ENCODE measurements at regions not wholly inside any gene's neighbourhood (a gene's known extent, or its start where the extent isn't known, plus 50 kb on each side); places are given as distances from the start of the nearest gene placed in this dataset.
"Not testable (repeated sequence)": the region's sequence is repeated elsewhere in the genome, so short reads cannot be mapped to it uniquely, and the experiment has no call there.

DNA sequence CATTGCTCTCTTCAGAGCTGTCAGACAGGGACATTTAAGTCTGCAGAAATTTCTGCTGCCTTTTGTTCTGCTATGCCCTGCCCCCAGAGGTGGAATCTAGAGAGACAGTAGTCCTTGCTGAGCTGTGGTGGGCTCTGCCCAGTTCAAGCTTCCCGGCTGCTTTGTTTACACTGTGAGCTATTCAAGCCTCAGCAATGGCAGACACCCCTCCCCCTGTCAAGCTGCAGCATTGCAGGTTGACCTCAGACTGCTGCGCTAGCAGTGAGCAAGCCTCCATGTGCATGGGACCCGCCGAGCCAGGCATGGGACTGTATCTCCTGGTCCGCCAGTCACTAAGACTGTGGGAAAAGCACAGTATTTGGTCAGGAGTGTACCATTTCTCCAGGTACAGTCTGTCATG lies 53.6 kb upstream of the MAPK10 start:
- DNase-seq (ENCODE audit: insufficient read length, low spot score); FAIRE-seq: not testable (repeated sequence)

DNA sequence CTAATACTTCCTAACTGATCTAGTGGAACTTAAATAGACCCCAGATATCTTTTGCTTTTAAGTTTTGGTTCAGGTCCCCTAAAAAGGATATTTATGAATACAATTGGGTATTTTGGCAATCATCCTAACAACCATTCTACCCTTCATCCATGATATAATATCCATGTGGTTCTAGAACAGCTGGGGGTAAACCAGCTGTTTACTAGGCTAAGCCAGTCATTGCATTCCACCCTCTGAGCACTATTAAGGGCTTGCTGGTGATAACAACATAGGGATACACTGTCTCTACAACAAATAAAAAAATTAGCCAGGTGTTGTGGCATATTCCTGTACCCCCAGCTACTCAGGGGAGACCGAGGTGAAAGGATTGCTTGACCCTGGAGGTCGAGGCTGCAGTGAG lies 54.8 kb upstream of the MAPK10 start:
- FAIRE-seq, result no peak
- DNase-seq (ENCODE audit: insufficient read length, low spot score), result no peak
- TF ChIP-seq, protein P1, sequence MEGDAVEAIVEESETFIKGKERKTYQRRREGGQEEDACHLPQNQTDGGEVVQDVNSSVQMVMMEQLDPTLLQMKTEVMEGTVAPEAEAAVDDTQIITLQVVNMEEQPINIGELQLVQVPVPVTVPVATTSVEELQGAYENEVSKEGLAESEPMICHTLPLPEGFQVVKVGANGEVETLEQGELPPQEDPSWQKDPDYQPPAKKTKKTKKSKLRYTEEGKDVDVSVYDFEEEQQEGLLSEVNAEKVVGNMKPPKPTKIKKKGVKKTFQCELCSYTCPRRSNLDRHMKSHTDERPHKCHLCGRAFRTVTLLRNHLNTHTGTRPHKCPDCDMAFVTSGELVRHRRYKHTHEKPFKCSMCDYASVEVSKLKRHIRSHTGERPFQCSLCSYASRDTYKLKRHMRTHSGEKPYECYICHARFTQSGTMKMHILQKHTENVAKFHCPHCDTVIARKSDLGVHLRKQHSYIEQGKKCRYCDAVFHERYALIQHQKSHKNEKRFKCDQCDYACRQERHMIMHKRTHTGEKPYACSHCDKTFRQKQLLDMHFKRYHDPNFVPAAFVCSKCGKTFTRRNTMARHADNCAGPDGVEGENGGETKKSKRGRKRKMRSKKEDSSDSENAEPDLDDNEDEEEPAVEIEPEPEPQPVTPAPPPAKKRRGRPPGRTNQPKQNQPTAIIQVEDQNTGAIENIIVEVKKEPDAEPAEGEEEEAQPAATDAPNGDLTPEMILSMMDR (IDR thresholded peaks at IDR 0.05; ENCODE audit: insufficient read depth, missing control alignments), result no peak

DNA sequence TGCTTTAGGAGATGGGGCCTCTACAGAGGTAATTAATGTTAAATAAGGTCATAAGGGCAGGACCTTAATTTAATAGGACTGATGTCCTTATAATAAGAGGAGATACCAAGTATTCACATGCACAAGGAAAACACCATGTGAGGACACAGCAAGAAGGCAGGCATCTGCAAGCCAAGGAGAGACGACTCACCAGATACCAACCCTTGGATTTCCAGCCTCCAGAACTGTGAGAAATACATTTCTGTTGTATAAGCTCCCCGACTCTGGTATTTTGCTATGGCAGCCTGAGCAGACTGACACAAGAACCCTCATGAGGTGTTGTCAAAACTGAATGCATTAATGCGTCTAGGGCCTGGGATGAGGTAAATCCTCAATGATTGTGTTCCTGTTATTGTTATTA lies 56.2 kb upstream of the MAPK10 start:
- FAIRE-seq (no peak), DNase-seq (ENCODE audit: insufficient read length, low spot score) (no peak)
- TF ChIP-seq, protein P1 (IDR thresholded peaks at IDR 0.05; ENCODE audit: insufficient read depth, missing control alignments), result no peak

DNA sequence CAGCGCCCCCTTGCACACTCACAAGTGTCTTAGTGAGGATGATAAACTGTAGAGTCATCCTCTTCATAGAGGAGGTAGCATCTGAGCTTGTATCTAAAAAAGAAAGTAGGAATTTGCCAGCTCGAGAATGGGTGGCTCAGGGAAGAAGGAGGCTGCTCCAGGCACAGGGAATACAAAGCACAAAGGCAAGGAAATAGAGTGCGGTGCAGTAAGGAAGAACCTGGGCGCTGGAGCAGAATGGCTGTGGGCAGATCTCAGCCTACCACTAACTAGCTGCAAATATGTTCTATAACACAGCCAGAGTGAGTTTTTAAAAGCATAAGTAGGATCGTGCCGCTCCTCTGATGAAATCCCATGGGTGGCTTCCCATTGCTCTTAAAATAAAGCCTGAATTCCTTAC lies 61.6 kb upstream of the MAPK10 start:
- TF ChIP-seq, protein P1 (IDR thresholded peaks at IDR 0.05; ENCODE audit: insufficient read depth, missing control alignments), result no peak
- DNase-seq (ENCODE audit: insufficient read length, low spot score) (no peak), FAIRE-seq (no peak)

DNA sequence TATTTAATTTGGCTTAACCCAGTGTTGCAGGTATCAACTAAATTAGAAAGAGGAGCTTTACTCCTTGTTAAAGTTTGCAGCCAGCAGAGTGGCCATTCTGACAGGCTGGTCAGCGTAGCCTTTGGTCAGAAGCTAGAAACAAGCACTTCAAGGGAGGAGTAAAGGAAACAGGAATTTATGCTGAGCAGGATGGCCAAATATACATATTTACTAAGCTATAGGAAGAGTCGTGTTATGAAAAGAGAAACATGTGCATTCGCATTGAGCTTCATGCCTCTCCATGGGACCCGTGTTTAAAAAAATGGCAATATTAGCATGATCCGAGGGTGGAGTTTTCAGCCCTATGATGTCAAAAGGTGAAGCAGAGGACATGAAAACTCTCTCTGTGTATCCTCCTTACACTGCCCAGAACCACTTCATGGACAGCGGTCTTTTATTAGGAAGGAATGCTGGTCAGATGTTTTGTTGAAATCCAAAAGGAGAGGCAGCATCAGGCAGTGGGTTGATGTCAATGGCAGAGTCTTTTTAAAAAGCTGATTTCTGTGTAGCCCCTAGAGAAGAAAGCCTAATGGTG lies 71.8 kb upstream of the MAPK10 start:
- TF ChIP-seq, protein P1 (IDR thresholded peaks at IDR 0.05; ENCODE audit: insufficient read depth, missing control alignments), result no peak
- no peak for FAIRE-seq
- no peak for DNase-seq (ENCODE audit: insufficient read length, low spot score)

DNA sequence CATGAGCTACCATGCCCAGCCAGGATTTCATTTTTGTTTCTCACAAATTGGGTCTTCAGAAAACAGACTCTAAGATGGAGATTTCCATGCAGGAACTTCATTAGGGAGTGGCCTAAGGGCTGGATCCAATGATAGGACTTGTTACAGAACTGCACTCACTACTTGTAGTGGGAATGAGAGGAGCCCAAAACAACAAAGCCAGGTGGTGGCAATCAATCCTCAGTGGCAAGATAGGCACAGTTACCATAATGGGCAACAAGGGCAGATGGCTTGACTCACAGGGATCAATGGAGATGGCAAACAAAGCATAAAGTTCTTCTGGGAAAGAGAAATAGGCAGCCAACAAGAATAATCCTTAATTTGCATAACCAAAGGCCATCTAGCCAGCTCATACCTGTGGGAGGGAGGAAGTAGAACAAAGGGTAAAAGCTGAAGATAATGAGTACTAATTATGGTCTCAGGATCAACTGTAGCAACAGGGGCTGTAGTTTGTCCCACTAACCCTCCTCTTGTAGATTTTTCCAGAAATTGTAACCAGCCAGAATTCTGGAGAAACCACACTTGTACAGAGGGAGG lies 72.8 kb upstream of the MAPK10 start:
- DNase-seq (ENCODE audit: insufficient read length, low spot score) (no peak), FAIRE-seq (no peak)
- TF ChIP-seq, protein P1 (IDR thresholded peaks at IDR 0.05; ENCODE audit: insufficient read depth, missing control alignments), result no peak

DNA sequence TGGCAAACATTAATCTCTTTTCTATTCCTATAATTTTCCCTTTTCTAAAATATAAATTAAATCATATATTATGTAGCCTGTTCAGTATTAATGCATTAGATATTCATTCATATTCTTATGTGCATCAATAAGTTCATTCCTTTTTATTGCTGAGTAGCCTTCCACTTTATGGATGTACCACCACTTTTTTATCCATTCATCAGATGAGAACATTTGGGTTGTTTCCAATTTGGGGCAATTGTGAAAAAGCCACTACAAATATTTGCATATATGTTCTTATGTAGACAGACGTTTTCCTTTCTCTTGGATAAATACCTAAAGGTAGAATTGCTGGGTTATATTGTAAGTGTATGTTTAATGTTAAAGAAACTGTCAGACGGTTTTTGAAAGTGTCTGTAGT lies 79.4 kb upstream of the MAPK10 start:
- TF ChIP-seq, protein P1 (IDR thresholded peaks at IDR 0.05; ENCODE audit: insufficient read depth, missing control alignments), result no peak
- DNase-seq (ENCODE audit: insufficient read length, low spot score), result no peak

More for the DNA sequence above, 79.4 kb upstream of the MAPK10 start:
- FAIRE-seq, result no peak
